Activated naive CD8-positive, alpha-beta T cell treated with anti-CD3 and anti-CD28 coated beads, Interleukin-2, amount 50 U/mL, for 24 hours (primary cell): ENCODE measurements at regions not wholly inside any gene's neighbourhood (a gene's known extent, or its start where the extent isn't known, plus 50 kb on each side); places are given as distances from the start of the nearest gene placed in this dataset.
"Not testable (repeated sequence)": the region's sequence is repeated elsewhere in the genome, so short reads cannot be mapped to it uniquely, and the experiment has no call there.

Source experiments
- ATAC-seq: fragments of 150-1000 bp; cut with Tn5 transposase; one replicate; pipeline ENCODE4 v1.10.0; 2021
- DNase-seq: peaks from one replicate; pipeline ENCODE4 v3.0.0; 2021
- H3K27ac Mint-ChIP-seq: one replicate; pipeline ENCODE4 v1.8.0; 2021; ENCODE audit warnings: mild to moderate bottlenecking, mixed read lengths
- H3K27me3 Mint-ChIP-seq: one replicate; pipeline ENCODE4 v1.8.0; 2021; ENCODE audit warnings: mixed read lengths
- H3K36me3 Mint-ChIP-seq: one replicate; pipeline ENCODE4 v1.8.0; 2021; ENCODE audit warnings: low read depth, mixed read lengths
- H3K4me1 Mint-ChIP-seq: one replicate; pipeline ENCODE4 v1.8.0; 2021; ENCODE audit warnings: mixed read lengths
- H3K4me3 Mint-ChIP-seq: one replicate; pipeline ENCODE4 v1.8.0; 2021; ENCODE audit warnings: mild to moderate bottlenecking, moderate library complexity, mixed read lengths
- H3K9me3 Mint-ChIP-seq: one replicate; pipeline ENCODE4 v1.8.0; 2021; ENCODE audit warnings: mixed read lengths

DNA sequence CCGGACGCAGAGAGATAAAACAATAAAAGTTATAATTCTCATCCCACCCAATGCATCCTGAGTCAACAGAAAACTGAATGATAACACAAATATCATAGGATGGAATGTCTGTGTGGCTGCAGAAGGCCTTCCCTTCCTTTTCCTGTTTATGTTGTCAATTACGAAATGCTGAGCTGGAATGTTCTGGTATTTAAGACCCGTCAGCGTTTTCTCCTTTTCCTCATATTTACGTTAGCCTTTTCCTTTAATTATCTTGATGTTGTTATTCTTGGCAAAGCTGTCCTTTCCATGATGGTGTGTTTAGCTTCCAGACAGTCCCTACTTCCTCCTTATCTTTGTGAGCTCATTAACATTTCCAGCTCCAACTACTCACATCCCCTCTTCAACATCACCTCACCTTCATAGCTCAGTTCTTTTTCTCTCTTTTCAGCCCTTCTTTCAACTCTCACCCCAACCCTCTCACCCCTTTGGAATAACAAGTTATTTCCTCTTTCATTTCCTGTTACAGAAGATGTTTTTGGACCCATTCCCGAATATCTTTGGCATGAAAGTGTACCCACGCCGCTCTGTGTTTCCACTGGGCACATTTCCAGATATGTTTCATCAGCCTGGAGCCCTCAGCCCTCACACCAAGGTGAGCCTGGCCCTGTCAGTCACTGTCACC lies 221.6 kb downstream of the NR2F1-AS1 start:
- H3K4me1 Mint-ChIP-seq = no peaks in the 10 kb centered on the region
- H3K36me3 Mint-ChIP-seq = no peaks in the 10 kb centered on the region
- H3K4me3 Mint-ChIP-seq = no peak overlapping the region
- DNase-seq (no peak), ATAC-seq (no peak)
- H3K27ac Mint-ChIP-seq = no peak overlapping the region
- no peaks in the 10 kb centered on the region for H3K27me3 Mint-ChIP-seq
- no peaks in the 10 kb centered on the region for H3K9me3 Mint-ChIP-seq

DNA sequence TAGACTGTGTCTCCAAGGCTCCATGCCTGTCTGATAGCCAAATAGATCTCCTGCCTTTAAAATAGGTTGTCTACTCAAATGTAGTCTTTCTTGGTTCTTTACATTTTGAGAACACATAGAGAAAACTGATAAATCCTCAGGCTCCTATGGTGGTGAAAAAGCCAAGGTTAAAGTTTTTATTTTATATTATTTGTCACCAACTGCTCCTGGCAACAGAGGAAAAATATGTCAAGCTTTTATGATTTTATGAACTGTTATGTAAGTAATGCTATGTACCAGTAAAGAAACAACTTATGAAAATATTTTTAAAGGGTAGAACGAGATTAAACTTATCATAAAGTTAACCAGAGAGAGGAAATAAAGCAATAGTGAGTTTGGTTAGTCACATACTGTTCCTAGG lies 222.8 kb downstream of the NR2F1-AS1 start:
- H3K36me3 Mint-ChIP-seq = no peaks in the 10 kb centered on the region
- no peak overlapping the region for H3K27ac Mint-ChIP-seq
- H3K4me3 Mint-ChIP-seq = no peak overlapping the region
- no peaks in the 10 kb centered on the region for H3K27me3 Mint-ChIP-seq
- H3K9me3 Mint-ChIP-seq = no peaks in the 10 kb centered on the region
- no peaks in the 10 kb centered on the region for H3K4me1 Mint-ChIP-seq
- DNase-seq (no peak), ATAC-seq (no peak)

DNA sequence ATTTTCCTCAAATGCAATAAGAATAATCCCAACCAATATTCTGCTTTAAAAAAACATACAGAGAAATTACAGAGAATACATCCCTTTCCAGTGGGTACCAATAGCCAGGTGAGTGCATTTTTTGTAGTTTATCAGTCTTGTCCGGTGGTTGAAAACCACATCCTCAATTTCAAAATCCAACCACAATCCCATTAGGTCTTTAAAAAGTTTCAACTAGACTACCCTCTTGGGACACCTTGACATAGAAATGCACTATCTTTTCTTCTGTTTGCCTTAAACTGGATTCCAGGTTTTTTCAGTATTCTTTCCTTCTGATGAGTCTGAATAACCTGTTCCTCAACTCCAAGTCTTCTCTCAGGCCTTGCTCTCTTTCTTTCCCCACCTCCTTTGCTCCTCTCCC lies 223.3 kb downstream of the NR2F1-AS1 start:
- ATAC-seq (no peak), DNase-seq (no peak)
- no peaks in the 10 kb centered on the region for H3K9me3 Mint-ChIP-seq
- no peaks in the 10 kb centered on the region for H3K4me1 Mint-ChIP-seq
- no peaks in the 10 kb centered on the region for H3K27me3 Mint-ChIP-seq
- no peak overlapping the region for H3K4me3 Mint-ChIP-seq
- H3K36me3 Mint-ChIP-seq = no peaks in the 10 kb centered on the region
- no peak overlapping the region for H3K27ac Mint-ChIP-seq

DNA sequence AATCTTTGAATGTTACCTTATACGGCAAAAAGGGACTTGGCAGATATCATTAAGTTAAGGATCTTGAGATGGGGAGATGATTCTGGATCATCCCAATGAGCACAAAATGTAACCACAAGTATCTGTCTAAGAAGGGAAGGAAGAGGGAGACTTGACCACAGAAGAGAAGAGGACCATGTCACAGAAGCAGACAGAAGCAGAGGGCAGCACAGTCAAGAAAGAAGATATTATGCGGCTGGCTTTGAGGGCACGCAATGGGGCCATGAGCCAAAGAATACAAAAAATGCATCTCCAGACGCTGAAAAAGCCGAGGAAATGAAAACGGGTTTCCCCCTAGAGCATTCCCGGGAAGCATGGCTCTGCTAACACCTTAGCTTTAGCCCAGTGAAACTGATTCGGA lies 225.3 kb downstream of the NR2F1-AS1 start:
- Mint-ChIP-seq H3K36me3 (no peaks in the 10 kb centered on the region), H3K9me3 (peaks cover 4% of the 10 kb centered on the region), H3K27ac (no peak overlapping the region), H3K4me1 (no peaks in the 10 kb centered on the region), H3K27me3 (no peaks in the 10 kb centered on the region), H3K4me3 (no peak overlapping the region)
- ATAC-seq (no peak), DNase-seq (no peak)

DNA sequence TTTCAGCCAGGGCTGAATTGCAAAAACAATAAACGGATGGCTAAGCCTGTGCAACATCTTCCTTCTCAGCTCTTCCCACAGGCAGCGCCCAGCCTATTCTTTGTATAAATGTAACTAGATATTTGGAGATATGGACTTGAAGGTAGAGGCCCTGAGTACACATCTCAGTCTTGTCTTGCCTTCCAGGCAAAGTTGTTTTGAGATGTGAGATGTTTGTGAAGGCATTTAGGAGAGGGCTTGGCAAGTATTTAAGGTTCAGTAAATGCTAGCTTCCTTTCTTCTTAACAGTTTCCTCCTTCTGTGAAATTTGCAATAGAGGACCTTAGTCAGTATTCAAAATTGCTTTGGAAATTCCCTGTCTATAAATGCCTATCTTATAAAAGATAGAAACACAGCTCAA lies 228.8 kb downstream of the NR2F1-AS1 start:
- ATAC-seq = no peak
- no peaks in the 10 kb centered on the region for H3K27me3 Mint-ChIP-seq
- H3K4me3 Mint-ChIP-seq = no peak overlapping the region
- H3K36me3 Mint-ChIP-seq = no peaks in the 10 kb centered on the region
- DNase-seq = no peak
- no peak overlapping the region for H3K27ac Mint-ChIP-seq
- H3K9me3 Mint-ChIP-seq = peaks cover 8% of the 10 kb centered on the region
- H3K4me1 Mint-ChIP-seq = no peaks in the 10 kb centered on the region

DNA sequence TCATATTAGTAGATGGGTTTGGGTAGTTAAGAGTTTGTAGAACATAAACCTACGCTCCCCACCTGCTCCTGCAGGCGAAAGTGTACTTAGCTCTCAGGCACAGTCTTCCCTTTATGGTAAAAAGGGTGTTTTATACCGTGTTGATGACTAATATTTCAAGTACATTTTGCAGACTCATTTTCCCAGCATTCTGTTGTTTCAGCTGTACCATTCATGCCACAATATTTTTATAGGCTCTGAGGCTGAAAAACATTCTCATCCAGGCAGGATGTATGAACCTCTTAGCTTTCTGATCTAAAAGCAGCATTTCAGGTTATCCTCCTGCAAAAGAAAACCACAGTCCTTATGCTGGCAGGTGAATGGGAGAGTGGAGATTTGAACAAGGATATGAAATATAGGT lies 231.4 kb downstream of the NR2F1-AS1 start:
- Mint-ChIP-seq H3K27me3 (no peaks in the 10 kb centered on the region), H3K4me1 (no peaks in the 10 kb centered on the region), H3K36me3 (no peaks in the 10 kb centered on the region), H3K4me3 (no peak overlapping the region), H3K9me3 (peaks cover 8% of the 10 kb centered on the region), H3K27ac (no peak overlapping the region)
- ATAC-seq (no peak), DNase-seq (no peak)

DNA sequence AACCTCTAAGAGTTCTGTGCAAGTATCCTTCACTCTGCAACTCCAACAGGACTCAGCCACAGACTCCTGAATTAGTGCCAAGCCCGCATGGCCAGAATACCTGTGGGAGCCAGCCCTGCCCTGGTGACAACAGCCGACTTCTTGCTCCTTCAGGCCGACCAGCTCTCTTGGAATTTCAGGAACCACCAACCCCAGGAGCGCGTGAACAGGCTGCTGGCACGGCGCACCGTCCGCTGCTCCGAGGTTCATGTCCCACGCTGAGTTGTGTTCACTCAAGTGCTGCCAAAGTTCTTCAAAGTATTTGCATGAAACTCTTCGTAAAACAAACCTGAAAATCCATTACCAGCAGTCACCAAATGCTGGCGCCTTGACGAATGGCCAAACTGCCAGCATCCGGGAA lies 232.8 kb downstream of the NR2F1-AS1 start:
- ATAC-seq (no peak), DNase-seq (no peak)
- H3K4me3 Mint-ChIP-seq = no peak overlapping the region
- H3K27ac Mint-ChIP-seq = no peak overlapping the region
- no peaks in the 10 kb centered on the region for H3K27me3 Mint-ChIP-seq
- peaks cover 8% of the 10 kb centered on the region for H3K9me3 Mint-ChIP-seq
- no peaks in the 10 kb centered on the region for H3K4me1 Mint-ChIP-seq
- no peaks in the 10 kb centered on the region for H3K36me3 Mint-ChIP-seq

DNA sequence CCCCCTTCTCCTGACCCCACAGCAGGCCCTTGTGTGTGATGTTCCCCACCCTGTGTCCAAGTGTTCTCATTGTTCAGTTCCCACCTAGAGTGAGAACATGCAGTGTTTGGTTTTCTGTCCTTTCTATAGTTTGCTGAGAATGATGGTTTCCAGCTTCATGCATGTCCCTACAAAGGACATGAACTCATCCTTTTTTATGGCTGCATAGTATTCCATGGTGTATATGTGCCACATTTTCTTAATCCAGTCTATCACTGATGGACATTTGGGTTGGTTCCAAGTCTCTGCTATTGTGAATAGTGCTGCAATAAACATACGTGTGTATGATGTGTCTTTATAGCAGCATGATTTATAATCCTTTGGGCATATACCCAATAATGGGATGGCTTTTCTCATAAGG lies 234.2 kb downstream of the NR2F1-AS1 start:
- H3K27me3 Mint-ChIP-seq, H3K4me3 Mint-ChIP-seq, H3K9me3 Mint-ChIP-seq, H3K27ac Mint-ChIP-seq, H3K36me3 Mint-ChIP-seq, H3K4me1 Mint-ChIP-seq, ATAC-seq, DNase-seq: not testable (repeated sequence)

DNA sequence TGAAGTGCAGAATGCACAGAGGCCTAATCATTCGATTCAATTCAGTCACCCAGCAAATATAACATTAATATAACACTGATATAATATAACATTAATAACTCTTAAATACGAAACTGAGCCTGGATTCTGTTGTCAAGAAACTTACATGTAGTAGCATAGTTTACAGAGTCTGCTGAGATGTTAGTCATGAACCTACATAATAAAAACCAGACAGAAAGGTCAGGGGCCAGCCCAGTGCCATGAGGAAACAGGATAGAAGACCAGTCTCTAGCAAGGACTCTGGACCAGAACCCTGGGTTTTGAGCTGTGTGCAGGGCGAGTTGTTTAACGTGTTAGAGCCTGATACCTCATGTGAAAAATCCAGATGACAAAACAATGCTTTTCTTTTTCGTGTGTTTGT lies 234.7 kb downstream of the NR2F1-AS1 start:
- Mint-ChIP-seq H3K4me3 (no peak overlapping the region), H3K4me1 (no peaks in the 10 kb centered on the region), H3K27me3 (no peaks in the 10 kb centered on the region), H3K27ac (no peak overlapping the region), H3K36me3 (no peaks in the 10 kb centered on the region), H3K9me3 (peaks cover 8% of the 10 kb centered on the region)
- DNase-seq (no peak), ATAC-seq (no peak)

DNA sequence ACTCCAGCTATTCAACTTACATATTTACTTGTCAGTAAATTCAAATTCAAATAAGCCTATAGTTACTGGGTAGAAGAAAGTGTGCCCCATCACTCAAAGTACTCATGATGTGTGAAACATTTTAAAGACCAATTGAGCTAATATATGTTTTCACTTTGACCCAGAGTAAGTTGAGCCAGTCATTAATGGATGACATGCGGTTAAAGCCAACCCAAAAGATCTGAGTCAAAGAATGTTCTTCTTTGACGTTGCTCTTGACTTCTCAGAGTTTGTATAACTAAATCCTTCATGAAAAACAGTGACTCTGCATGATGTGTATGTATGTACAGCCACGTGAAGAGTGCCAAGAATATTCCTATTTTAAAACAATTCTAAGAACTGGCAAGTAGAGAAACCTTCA lies 237.4 kb downstream of the NR2F1-AS1 start:
- Mint-ChIP-seq H3K4me1 (no peaks in the 10 kb centered on the region), H3K27me3 (no peaks in the 10 kb centered on the region), H3K9me3 (peaks cover 4% of the 10 kb centered on the region), H3K4me3 (no peak overlapping the region), H3K27ac (no peak overlapping the region), H3K36me3 (no peaks in the 10 kb centered on the region)
- DNase-seq (no peak), ATAC-seq (no peak)

DNA sequence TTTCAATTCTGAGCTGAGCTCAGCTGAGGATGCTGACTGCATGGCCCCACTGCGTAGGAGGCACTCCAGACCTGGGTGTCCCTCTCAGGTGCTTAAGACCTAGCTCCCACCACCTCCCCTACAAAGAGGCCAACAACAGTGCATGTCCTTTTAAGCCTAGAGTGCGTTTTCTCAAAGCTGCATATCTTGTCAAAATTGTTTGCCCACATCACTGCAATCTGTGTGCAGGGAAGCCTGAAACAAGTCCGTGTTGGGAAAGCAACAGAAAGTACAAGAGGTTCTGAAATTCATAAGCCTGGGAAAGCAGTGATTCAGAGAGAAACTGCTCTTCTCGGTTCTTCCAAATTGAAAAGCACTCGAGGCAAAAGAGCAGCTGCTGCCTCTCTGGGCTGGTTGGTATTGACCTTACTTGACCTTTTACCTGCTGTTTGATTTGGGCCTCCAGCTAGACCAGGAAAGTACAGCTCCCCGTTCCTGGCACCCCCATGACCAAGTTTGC lies 238.4 kb downstream of the NR2F1-AS1 start:
- Mint-ChIP-seq H3K4me1 (no peaks in the 10 kb centered on the region), H3K36me3 (no peaks in the 10 kb centered on the region), H3K27ac (no peak overlapping the region), H3K4me3 (no peak overlapping the region), H3K9me3 (peaks cover 4% of the 10 kb centered on the region), H3K27me3 (no peaks in the 10 kb centered on the region)
- no peak for ATAC-seq
- no peak for DNase-seq

DNA sequence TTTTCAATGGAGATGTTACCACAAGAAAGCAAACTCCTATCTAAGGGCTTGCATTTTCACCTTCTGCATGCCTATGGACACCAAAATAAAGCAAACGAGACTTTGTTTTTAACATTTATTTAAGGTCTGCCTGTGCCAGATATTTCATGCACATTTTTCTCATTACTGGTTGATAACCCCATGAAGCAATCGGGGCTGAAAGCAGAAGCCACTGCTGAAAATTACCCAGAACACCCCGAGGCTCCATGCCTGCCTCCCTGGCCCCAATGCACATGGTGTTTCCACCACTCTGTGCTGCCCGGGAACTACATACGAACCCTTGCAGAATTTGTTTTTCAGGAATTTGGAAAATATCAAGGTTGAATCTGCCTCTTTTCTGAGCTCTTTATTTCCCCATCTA lies 240.1 kb downstream of the NR2F1-AS1 start:
- no peaks in the 10 kb centered on the region for H3K4me1 Mint-ChIP-seq
- H3K36me3 Mint-ChIP-seq = no peaks in the 10 kb centered on the region

DNA sequence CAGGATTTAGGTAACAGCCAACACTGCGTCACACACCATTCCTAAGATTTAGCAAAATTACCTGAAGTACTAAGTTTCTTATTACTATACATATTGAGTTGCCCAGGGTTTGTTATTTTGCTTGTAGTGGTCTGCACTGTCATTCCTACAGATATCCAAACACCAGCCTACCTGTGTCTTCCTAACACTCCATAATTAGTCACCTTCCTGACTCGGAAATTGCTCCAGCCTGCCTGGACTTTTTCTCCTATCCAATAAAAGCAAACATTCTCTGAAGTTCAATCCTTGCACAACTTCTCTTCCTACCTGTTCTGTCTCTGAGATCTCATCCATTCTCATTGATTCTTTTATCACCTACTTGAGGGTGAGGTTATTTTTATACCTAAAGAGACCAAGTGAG lies 243.9 kb downstream of the NR2F1-AS1 start:
- ATAC-seq (no peak), DNase-seq (no peak)
- H3K4me1 Mint-ChIP-seq = no peaks in the 10 kb centered on the region
- H3K9me3 Mint-ChIP-seq = peaks cover 4% of the 10 kb centered on the region
- H3K27ac Mint-ChIP-seq = no peak overlapping the region
- H3K4me3 Mint-ChIP-seq = no peak overlapping the region
- no peaks in the 10 kb centered on the region for H3K27me3 Mint-ChIP-seq
- H3K36me3 Mint-ChIP-seq = no peaks in the 10 kb centered on the region

More for the DNA sequence above, 240.1 kb downstream of the NR2F1-AS1 start:
- no peak for DNase-seq
- Mint-ChIP-seq H3K27ac (no peak overlapping the region), H3K9me3 (peaks cover 4% of the 10 kb centered on the region), H3K4me3 (no peak overlapping the region), H3K27me3 (no peaks in the 10 kb centered on the region)
- no peak for ATAC-seq

DNA sequence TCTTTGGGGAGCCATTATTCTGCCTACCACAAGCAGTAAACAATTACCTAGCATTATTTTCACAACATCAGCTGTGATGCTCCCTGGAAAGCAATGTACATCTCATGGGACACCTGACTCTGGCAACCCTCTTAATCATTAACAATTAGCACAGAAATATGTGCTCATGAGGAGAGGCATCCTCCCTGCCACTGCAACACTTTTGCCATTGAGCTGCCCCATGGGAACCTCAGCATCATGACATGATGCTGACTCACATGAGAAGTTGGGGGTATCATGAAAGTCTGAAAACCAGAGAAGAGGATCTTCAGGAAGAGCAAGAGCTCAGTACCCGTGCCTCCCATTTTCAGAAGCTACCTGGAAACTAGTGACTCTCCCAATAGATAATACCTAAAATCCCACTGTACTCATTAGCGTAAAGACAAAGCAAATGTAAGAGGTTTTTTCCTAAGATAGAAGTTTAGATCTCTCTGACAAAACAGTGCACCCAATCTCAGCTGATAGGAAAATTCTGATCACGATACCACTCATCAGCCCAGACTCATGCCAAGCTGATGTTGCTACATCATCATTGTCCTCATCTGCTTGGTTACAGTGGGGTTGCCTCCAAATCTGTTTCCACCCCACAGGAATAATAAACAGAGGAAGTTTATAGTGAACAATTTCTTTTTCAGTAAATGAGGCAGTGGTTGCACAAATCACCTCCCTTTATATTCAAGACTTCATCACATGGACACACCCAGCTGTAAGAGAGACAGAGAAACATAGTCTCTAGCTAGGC lies 244.5 kb downstream of the NR2F1-AS1 start:
- H3K36me3 Mint-ChIP-seq = no peaks in the 10 kb centered on the region
- no peaks in the 10 kb centered on the region for H3K4me1 Mint-ChIP-seq
- no peak overlapping the region for H3K4me3 Mint-ChIP-seq
- H3K9me3 Mint-ChIP-seq = peaks cover 4% of the 10 kb centered on the region
- no peak overlapping the region for H3K27ac Mint-ChIP-seq
- no peak for ATAC-seq
- H3K27me3 Mint-ChIP-seq = no peaks in the 10 kb centered on the region
- DNase-seq = no peak

DNA sequence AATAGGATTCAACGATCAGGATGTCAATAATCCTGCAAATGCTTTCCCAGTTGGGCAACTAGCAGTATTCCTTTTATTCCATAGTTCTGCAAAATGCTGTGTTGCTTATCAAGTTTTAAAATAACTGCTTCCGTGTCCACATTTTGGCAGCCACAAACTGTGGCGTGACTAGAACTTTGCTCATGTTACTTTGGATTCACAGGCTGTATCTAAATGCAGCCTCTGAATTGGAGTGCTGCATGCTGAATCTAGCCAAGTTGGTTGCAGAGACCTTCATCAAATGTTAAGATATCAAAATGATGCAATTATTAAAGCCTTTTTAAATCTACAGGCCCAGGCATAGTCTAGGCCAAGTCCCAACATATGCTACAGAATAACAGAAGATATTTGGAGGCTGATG lies 249.2 kb downstream of the NR2F1-AS1 start:
- no peak overlapping the region for H3K27ac Mint-ChIP-seq
- no peaks in the 10 kb centered on the region for H3K36me3 Mint-ChIP-seq
- no peak for ATAC-seq
- no peaks in the 10 kb centered on the region for H3K9me3 Mint-ChIP-seq
- H3K4me1 Mint-ChIP-seq = no peaks in the 10 kb centered on the region
- no peak for DNase-seq
- no peaks in the 10 kb centered on the region for H3K27me3 Mint-ChIP-seq
- no peak overlapping the region for H3K4me3 Mint-ChIP-seq
